EH (cell line): ENCODE measurements at regions not wholly inside any gene's neighbourhood (a gene's known extent, or its start where the extent isn't known, plus 50 kb on each side); places are given as distances from the start of the nearest gene placed in this dataset.
A peak's percentile ranks its signal among the peaks of the same experiment; 100 is the strongest.

Experiments used
- DNase-seq: peaks from one replicate; pipeline ENCODE4 v3.0.0-alpha.2; 2015; ENCODE audit warnings: low read depth

GRCh38 chr3:64848127-64848800 lies 160.5 kb upstream of the ADAMTS9 start:
- no peak for DNase-seq

DNA sequence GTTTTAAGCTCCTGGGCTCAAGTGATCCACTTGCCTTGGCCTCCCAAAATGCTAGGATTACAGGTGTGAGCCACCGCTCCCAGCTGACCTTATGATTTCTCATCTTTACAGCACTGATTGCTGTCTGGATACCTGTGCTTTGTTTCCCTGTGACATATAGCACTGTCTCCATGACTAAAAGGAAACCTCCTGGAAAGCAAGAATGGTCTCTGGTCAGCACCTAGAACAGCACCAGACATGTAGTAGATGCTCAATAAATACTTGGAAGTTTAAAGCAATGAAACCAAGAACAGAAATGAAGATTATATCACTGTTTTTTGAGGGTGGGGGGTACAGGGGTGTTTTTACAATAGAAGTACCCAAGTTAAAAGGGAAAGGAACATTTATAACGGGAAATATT lies 156.8 kb upstream of the ADAMTS9 start:
- DNase-seq: no peak

DNA sequence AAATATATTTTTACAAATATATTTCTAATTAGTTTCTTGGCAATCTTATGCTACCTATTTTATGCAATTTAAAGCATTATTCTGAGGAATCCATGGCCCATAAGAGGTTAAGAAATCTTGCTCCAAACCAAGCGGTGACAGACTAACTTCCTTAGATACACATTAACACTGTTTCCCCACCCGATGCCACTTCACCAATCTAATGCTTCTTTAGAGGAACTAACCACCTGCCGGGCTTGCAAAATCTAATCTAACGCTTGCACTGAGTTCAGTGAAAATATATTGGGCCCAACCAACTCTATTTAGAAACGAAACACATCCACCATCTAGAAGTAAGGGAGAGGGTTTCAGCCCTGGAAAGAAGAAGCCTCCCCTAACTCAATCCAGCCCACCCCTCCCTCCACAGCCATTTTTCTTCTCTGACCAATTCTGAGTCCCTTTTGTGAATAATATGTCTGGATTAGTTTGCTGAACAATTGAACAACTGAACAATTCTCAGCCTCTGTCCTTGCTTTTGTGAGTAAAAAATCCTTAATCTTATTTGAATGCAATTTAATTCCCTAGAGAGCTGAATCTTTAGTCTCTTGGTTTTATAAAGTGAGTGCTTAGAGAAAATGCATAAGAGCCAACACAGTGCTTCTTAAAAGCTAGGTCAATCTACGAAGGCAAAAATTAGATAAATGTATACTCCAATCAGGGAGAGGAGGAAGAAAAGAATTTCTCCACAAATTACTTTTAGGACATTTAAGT lies 150.4 kb upstream of the ADAMTS9 start:
- no peak for DNase-seq

DNA sequence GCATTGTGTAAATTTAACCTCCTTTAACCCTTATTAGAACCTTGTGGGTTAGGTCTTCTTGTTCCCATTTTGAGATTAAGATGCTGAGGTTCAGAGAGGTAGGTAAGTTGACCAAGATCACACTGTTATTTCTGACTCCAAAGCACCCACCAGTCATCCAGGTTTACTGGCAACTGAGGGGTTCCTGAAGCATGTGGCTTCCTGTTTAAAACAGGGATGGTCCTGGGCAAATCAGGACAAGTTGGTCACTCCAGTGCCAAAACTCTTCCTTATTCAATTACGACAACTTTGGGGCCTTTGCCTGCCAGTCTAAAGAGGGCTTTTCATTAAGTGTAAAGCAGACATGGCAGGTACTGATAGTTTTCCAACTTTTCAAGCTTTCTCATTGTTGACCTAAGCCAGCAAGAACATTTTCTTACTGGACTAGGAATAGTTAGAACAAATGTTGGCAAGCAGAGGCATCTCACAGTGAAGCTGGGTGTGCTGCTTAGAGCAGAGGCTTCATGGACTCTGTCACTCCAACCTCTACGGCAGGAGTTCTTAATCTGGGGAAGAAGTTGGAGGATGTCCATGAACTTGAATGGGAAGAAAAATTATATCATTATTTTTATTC lies 149.4 kb upstream of the ADAMTS9 start:
- no peak for DNase-seq

GRCh38 chr3:64836097-64836496 lies 148.3 kb upstream of the ADAMTS9 start:
- no peak for DNase-seq

DNA sequence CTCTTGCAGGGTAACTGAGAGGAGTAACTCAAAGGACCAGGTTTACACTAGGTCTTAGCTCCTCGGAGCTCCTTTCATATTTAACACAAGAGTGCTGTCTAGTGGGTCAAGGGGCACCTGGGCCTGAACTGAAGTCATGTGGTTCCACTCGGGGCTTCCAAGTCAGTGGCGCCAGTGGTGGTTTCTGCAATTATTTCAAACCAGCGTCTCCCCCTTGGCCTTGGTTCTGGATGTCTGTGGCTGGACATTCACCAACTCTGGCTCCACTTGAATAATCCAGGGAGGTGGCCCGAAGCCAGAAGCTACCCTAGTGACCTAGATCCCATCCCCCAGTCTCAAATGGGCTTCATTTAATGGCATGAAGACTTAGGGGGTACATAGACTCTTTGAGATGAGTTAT lies 144.3 kb upstream of the ADAMTS9 start:
- DNase-seq: no peak

- DNase-seq: no peak
Measured at GRCh38 chr3:64830681-64831080, 142.9 kb upstream of the ADAMTS9 start.

DNA sequence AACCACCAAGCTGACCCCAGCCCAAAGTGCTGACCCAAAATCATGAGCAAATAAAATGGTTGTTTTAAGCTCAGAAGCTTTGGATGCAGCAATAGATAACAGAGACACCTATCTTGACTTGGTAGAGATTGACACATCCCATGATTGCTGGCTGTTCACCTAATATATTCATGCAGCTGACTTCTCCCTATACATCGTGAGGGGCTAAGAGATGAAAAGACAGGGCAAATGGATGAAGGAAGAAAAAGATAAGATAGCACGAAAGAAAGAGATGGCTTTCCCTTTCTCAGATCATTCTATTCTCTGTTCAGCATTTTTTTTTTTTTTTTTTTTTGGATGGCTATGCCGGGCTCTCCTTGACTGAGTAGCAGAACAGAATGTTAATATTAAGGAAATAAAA lies 141.5 kb upstream of the ADAMTS9 start:
- DNase-seq: no peak

GRCh38 chr3:64828276-64828675 lies 140.5 kb upstream of the ADAMTS9 start:
- DNase-seq: no peak

DNA sequence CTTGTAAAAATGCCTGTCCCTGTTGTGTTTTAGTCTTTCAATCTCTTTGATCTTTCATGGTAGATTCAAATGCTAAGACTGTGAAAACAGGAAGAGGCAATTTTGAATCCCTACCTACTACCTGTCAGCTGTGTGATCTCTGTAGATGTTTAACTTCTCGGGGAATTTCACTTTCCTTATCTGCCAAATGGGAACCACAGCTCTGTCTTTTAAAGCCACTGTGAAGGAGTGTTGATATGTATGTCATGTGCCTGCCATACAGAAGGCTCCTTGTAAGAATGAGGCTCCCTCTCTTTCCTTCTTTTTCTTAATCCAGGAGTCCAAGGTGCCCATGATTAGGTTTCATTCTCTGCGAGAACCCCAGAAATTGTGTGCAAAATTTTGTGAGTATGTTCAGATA lies 139.6 kb upstream of the ADAMTS9 start:
- DNase-seq: no peak

DNA sequence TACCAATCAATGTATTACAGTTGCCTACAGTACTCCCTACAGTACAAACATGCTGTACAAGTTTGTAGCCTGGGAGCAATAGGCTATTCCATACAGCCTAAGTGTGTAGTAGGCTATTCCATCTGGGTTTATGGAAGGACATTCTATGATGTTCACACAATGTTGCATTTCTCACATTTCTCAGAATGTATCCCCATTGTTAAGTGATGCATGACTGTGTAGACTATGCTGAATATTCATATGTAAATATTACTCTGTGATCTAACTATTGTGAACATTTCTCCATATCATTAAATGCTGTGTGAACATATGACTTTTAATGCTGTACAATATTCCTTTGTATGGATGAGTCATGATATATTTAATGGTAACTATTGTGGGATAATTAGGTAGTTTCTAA lies 139.2 kb upstream of the ADAMTS9 start:
- no peak for DNase-seq

- DNase-seq: no peak
Measured at GRCh38 chr3:64825404-64826120, 137.8 kb upstream of the ADAMTS9 start.

GRCh38 chr3:64824394-64824909 lies 136.7 kb upstream of the ADAMTS9 start:
- peak; percentile 22 for DNase-seq

GRCh38 chr3:64818196-64818595 lies 130.4 kb upstream of the ADAMTS9 start:
- no peak for DNase-seq

DNA sequence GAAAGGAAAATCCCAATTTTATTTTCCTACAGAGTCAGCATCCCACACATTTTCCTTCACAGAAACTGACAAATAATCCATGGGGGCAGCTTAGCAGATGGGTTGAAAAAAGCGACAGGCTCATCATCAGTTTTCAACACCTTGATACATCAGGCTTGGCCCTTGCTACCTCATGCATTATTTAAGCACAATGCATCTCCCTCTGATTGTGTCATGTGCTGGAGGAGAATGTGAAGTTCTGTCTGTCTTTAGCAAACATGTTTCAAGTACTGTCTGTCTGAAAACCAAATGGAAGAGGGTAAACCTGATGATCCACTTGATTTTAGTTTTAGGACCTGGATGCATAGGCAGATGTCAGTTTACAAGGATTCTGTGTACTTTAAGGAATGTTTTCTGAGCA lies 128.6 kb upstream of the ADAMTS9 start:
- DNase-seq: no peak

- no peak for DNase-seq
Measured at GRCh38 chr3:64815789-64816188, 128.0 kb upstream of the ADAMTS9 start.

DNA sequence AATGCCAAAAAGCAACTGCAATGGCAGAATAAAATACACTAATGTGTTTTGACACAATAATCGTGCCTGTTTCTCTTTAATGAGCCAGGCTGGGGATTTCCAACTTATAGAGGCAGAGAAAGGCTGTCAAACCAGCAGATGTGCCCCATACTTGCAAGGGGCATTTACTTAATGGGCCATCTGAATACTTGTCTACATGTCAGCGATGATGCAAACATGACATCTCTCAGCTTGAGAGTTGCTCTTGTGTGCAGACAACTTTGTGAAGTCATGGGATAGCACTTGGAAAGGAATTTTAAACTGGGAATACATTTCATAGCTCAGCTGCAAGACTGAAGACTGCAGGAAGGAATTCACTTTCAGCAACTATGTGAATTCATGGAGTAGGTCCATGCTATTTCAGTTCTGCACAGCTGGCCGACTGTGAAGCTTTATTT lies 127.4 kb upstream of the ADAMTS9 start:
- DNase-seq: no peak

GRCh38 chr3:64814351-64814750 lies 126.6 kb upstream of the ADAMTS9 start:
- no peak for DNase-seq

GRCh38 chr3:64813326-64813725 lies 125.5 kb upstream of the ADAMTS9 start:
- no peak for DNase-seq

GRCh38 chr3:64809086-64809485 lies 121.3 kb upstream of the ADAMTS9 start:
- DNase-seq: no peak

DNA sequence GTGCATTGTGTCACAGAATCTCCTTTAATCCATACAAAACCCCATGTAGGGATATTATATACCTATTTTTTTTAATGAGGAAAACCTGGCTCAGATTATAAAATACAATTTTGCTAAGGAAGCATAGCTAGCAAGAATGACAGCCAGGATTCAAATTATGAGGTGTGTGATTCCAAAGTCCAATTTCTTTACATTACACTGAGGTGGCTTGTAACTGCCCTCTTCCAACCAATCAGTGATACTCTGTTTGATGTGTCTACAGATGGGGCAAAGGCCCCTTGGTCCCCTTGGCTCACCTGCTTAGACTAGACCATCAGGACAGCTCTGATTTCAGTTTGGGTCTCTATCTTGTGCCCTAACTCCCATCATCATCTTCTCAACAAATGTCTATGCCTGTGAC lies 120.3 kb upstream of the ADAMTS9 start:
- no peak for DNase-seq
